ENCODE measurements at regions not wholly inside any gene's neighbourhood (a gene's known extent, or its start where the extent isn't known, plus 50 kb on each side); places are given as distances from the start of the nearest gene placed in this dataset.

- Mint-ChIP-seq H3K27ac (peak overlapping the region in 2 of 7 donors; percentile 13 to 33), H3K4me3 (no peak overlapping the region), H3K9me3 (peaks cover 0 to 4% (median 0%) of the 10 kb centered on the region in 7 donors), H3K36me3 (no peaks in the 10 kb centered on the region), H3K4me1 (peaks cover 10% of the 10 kb centered on the region), H3K27me3 (ENCODE audit: low read depth in 3 of 3) (peaks cover 0 to 2% (median 1%) of the 10 kb centered on the region in 3 donors)
- Histone ChIP-seq H3K9ac (ENCODE audit: insufficient read depth, low read length, poor library complexity, severe bottlenecking) (no peak overlapping the region), H3K4me1 (ENCODE audit: control insufficient read depth in 1 of 2, insufficient read depth in 2 of 2, low read length in 2 of 2) (peaks cover 3 to 9% of the 10 kb centered on the region in 2 donors), H3K79me2 (ENCODE audit: insufficient read depth, low read length) (no peaks in the 10 kb centered on the region), H4K20me1 (ENCODE audit: insufficient read depth, low read length) (no peaks in the 10 kb centered on the region), H3K27me3 (ENCODE audit: control insufficient read depth in 2 of 2, insufficient read depth in 2 of 2, low read length in 2 of 2) (no peaks in the 10 kb centered on the region), H3K27ac (ENCODE audit: low read depth in 1 of 2, low read length in 2 of 2) (no peak overlapping the region), H2AFZ (ENCODE audit: insufficient read depth, low read depth, low read length, poor library complexity, severe bottlenecking) (no peak overlapping the region), H3K36me3 (replicated peaks in 1 of 2; ENCODE audit: control insufficient read depth in 1 of 2, insufficient read depth in 2 of 2, low read length in 2 of 2) (no peaks in the 10 kb centered on the region), H3K4me2 (replicated peaks; ENCODE audit: extremely low read depth, low read length, poor library complexity, severe bottlenecking) (no peak overlapping the region), H3K9me3 (replicated peaks in 1 of 2; ENCODE audit: control insufficient read depth in 1 of 2, insufficient read depth in 1 of 2, low read length in 2 of 2) (no peaks in the 10 kb centered on the region), H3K4me3 (replicated peaks in 1 of 3; ENCODE audit: low read depth in 2 of 3, low read length in 3 of 3) (no peak overlapping the region)
- peak; percentile 18 to 45 (median 44) for DNase-seq
- WGBS (ENCODE audit: insufficient coverage): 83% methylated on average over 2 of the region's 2 CpGs
- no peak for TF ChIP-seq CTCF (IDR thresholded peaks at IDR 0.05)
- intact Hi-C loops (cut with micrococcal nuclease): no loop called here
These were observed 193.9 kb downstream of the SEC61B start for GRCh38 chr9:99416007-99416406.

- no peak for DNase-seq
- H3K4me1 ChIP-seq (ENCODE audit: control insufficient read depth in 1 of 2, insufficient read depth in 2 of 2, low read length in 2 of 2): peaks cover 3 to 9% of the 10 kb centered on the region in 2 donors
- no peak overlapping the region for H3K27ac ChIP-seq (ENCODE audit: low read depth in 1 of 2, low read length in 2 of 2)
- TF ChIP-seq CTCF (IDR thresholded peaks at IDR 0.05): no peak
- no peak overlapping the region for H3K4me3 Mint-ChIP-seq
- H3K27me3 ChIP-seq (ENCODE audit: control insufficient read depth in 2 of 2, insufficient read depth in 2 of 2, low read length in 2 of 2): no peaks in the 10 kb centered on the region
- H4K20me1 ChIP-seq (ENCODE audit: insufficient read depth, low read length): no peaks in the 10 kb centered on the region
- no peak overlapping the region for H3K4me3 ChIP-seq (replicated peaks in 1 of 3; ENCODE audit: low read depth in 2 of 3, low read length in 3 of 3)
- no peak overlapping the region for H2AFZ ChIP-seq (ENCODE audit: insufficient read depth, low read depth, low read length, poor library complexity, severe bottlenecking)
- peaks cover 10% of the 10 kb centered on the region for H3K4me1 Mint-ChIP-seq
- H3K27me3 Mint-ChIP-seq (ENCODE audit: low read depth in 3 of 3): peaks cover 0 to 5% (median 1%) of the 10 kb centered on the region in 3 donors
- peaks cover 0 to 2% (median 0%) of the 10 kb centered on the region in 7 donors for H3K9me3 Mint-ChIP-seq
- no peaks in the 10 kb centered on the region for H3K79me2 ChIP-seq (ENCODE audit: insufficient read depth, low read length)
- H3K36me3 Mint-ChIP-seq: no peaks in the 10 kb centered on the region
- intact Hi-C loops (cut with micrococcal nuclease): no loop called here
- H3K4me2 ChIP-seq (replicated peaks; ENCODE audit: extremely low read depth, low read length, poor library complexity, severe bottlenecking): no peak overlapping the region
- no peaks in the 10 kb centered on the region for H3K36me3 ChIP-seq (replicated peaks in 1 of 2; ENCODE audit: control insufficient read depth in 1 of 2, insufficient read depth in 2 of 2, low read length in 2 of 2)
- no peak overlapping the region for H3K27ac Mint-ChIP-seq
- WGBS (ENCODE audit: insufficient coverage): 92% methylated on average over 2 of the region's 4 CpGs
- no peaks in the 10 kb centered on the region for H3K9me3 ChIP-seq (replicated peaks in 1 of 2; ENCODE audit: control insufficient read depth in 1 of 2, insufficient read depth in 1 of 2, low read length in 2 of 2)
- no peak overlapping the region for H3K9ac ChIP-seq (ENCODE audit: insufficient read depth, low read length, poor library complexity, severe bottlenecking)
These were observed 197.0 kb downstream of the SEC61B start for GRCh38 chr9:99419070-99419469.

Measured in CD14-positive monocyte (primary cell).